ENCODE measurements at regions not wholly inside any gene's neighbourhood (a gene's known extent, or its start where the extent isn't known, plus 50 kb on each side); places are given as distances from the start of the nearest gene placed in this dataset.
A peak's percentile ranks its signal among the peaks of the same experiment; 100 is the strongest.

- Histone ChIP-seq H2BK12ac (ENCODE audit: low read length) (no peak overlapping the region), H3K18ac (ENCODE audit: low read length) (no peak overlapping the region), H3K4me2 (ENCODE audit: low read length) (no peak overlapping the region), H3K27ac (ENCODE audit: low read depth, low read length) (no peak overlapping the region), H4K8ac (ENCODE audit: low read depth, low read length) (no peak overlapping the region), H3K79me2 (ENCODE audit: control insufficient read depth, insufficient read depth, low read length, poor library complexity) (no peaks in the 10 kb centered on the region), H2AK5ac (ENCODE audit: low read length) (no peak overlapping the region), H4K12ac (ENCODE audit: low read depth, low read length) (no peak overlapping the region), H3K79me1 (ENCODE audit: low read length) (no peaks in the 10 kb centered on the region), H3K27me3 (ENCODE audit: insufficient read depth, low read length) (no peaks in the 10 kb centered on the region), H2BK120ac (ENCODE audit: insufficient read depth, low read length, poor library complexity) (no peak overlapping the region), H2BK5ac (ENCODE audit: low read depth, low read length, poor library complexity) (no peak overlapping the region), H3K4ac (ENCODE audit: low read depth, low read length) (no peak overlapping the region), H3K14ac (ENCODE audit: low read length) (no peak overlapping the region), H3K9me3 (ENCODE audit: insufficient read depth, low read depth, low read length) (no peaks in the 10 kb centered on the region), H3K4me3 (ENCODE audit: low read depth, low read length) (no peak overlapping the region), H3K36me3 (ENCODE audit: control insufficient read depth in 1 of 2, insufficient read depth in 2 of 2, low read length in 2 of 2) (no peaks in the 10 kb centered on the region), H4K91ac (ENCODE audit: low read depth, low read length) (no peak overlapping the region), H2AFZ (ENCODE audit: insufficient read depth, low read length, poor library complexity) (no peak overlapping the region), H3K9ac (ENCODE audit: low read length) (no peak overlapping the region), H3K23ac (ENCODE audit: low read length) (no peak overlapping the region), H3K4me1 (ENCODE audit: control insufficient read depth in 1 of 2, insufficient read depth in 2 of 2, low read length in 2 of 2) (no peaks in the 10 kb centered on the region)
- DNase-seq = peak in 1 of 2 donors; percentile 63
These were observed 164.8 kb downstream of the DUSP6 start for GRCh38 chr12:89187507-89187906.

GRCh38 chr12:89185889-89186288 is 166.4 kb downstream of the DUSP6 start:
- Histone ChIP-seq H2AFZ (ENCODE audit: insufficient read depth, low read length, poor library complexity) (no peak overlapping the region), H3K27me3 (ENCODE audit: insufficient read depth, low read length) (no peaks in the 10 kb centered on the region), H3K79me2 (ENCODE audit: control insufficient read depth, insufficient read depth, low read length, poor library complexity) (no peaks in the 10 kb centered on the region), H3K18ac (ENCODE audit: low read length) (no peak overlapping the region), H4K8ac (ENCODE audit: low read depth, low read length) (no peak overlapping the region), H3K9ac (ENCODE audit: low read length) (no peak overlapping the region), H3K23ac (ENCODE audit: low read length) (no peak overlapping the region), H2AK5ac (ENCODE audit: low read length) (no peak overlapping the region), H3K4me1 (ENCODE audit: control insufficient read depth in 1 of 2, insufficient read depth in 2 of 2, low read length in 2 of 2) (no peaks in the 10 kb centered on the region), H3K4me3 (ENCODE audit: low read depth, low read length) (no peak overlapping the region), H3K27ac (ENCODE audit: low read depth, low read length) (no peak overlapping the region), H3K14ac (ENCODE audit: low read length) (no peak overlapping the region), H2BK12ac (ENCODE audit: low read length) (no peak overlapping the region), H3K9me3 (ENCODE audit: insufficient read depth, low read depth, low read length) (no peaks in the 10 kb centered on the region), H3K4ac (ENCODE audit: low read depth, low read length) (no peak overlapping the region), H2BK5ac (ENCODE audit: low read depth, low read length, poor library complexity) (no peak overlapping the region), H3K79me1 (ENCODE audit: low read length) (no peaks in the 10 kb centered on the region), H3K4me2 (ENCODE audit: low read length) (no peak overlapping the region), H4K91ac (ENCODE audit: low read depth, low read length) (no peak overlapping the region), H3K36me3 (ENCODE audit: control insufficient read depth in 1 of 2, insufficient read depth in 2 of 2, low read length in 2 of 2) (no peaks in the 10 kb centered on the region), H2BK120ac (ENCODE audit: insufficient read depth, low read length, poor library complexity) (no peak overlapping the region), H4K12ac (ENCODE audit: low read depth, low read length) (no peak overlapping the region)
- WGBS (ENCODE audit: extremely low coverage, insufficient coverage, insufficient read length) = no CpG with 5 or more reads among the region's 2 CpGs
- peak in 1 of 2 donors; percentile 16 for DNase-seq

GRCh38 chr12:89185181-89185580 is 167.1 kb downstream of the DUSP6 start:
- Histone ChIP-seq H3K14ac (ENCODE audit: low read length) (no peak overlapping the region), H2AFZ (ENCODE audit: insufficient read depth, low read length, poor library complexity) (no peak overlapping the region), H3K18ac (ENCODE audit: low read length) (no peak overlapping the region), H3K79me1 (ENCODE audit: low read length) (no peaks in the 10 kb centered on the region), H3K23ac (ENCODE audit: low read length) (no peak overlapping the region), H3K27ac (ENCODE audit: low read depth, low read length) (no peak overlapping the region), H3K27me3 (ENCODE audit: insufficient read depth, low read length) (no peaks in the 10 kb centered on the region), H2BK120ac (ENCODE audit: insufficient read depth, low read length, poor library complexity) (no peak overlapping the region), H2BK12ac (ENCODE audit: low read length) (no peak overlapping the region), H3K36me3 (ENCODE audit: control insufficient read depth in 1 of 2, insufficient read depth in 2 of 2, low read length in 2 of 2) (no peaks in the 10 kb centered on the region), H2BK5ac (ENCODE audit: low read depth, low read length, poor library complexity) (no peak overlapping the region), H2AK5ac (ENCODE audit: low read length) (no peak overlapping the region), H3K9ac (ENCODE audit: low read length) (no peak overlapping the region), H4K8ac (ENCODE audit: low read depth, low read length) (no peak overlapping the region), H4K12ac (ENCODE audit: low read depth, low read length) (no peak overlapping the region), H3K4me3 (ENCODE audit: low read depth, low read length) (no peak overlapping the region), H3K4ac (ENCODE audit: low read depth, low read length) (no peak overlapping the region), H3K9me3 (ENCODE audit: insufficient read depth, low read depth, low read length) (no peaks in the 10 kb centered on the region), H3K4me1 (ENCODE audit: control insufficient read depth in 1 of 2, insufficient read depth in 2 of 2, low read length in 2 of 2) (no peaks in the 10 kb centered on the region), H3K4me2 (ENCODE audit: low read length) (no peak overlapping the region), H4K91ac (ENCODE audit: low read depth, low read length) (no peak overlapping the region), H3K79me2 (ENCODE audit: control insufficient read depth, insufficient read depth, low read length, poor library complexity) (no peaks in the 10 kb centered on the region)
- no peak for DNase-seq
- WGBS (ENCODE audit: extremely low coverage, insufficient coverage, insufficient read length) = no CpG with 5 or more reads among the region's 3 CpGs

- peak; percentile 14 to 58 for DNase-seq
- no peaks in the 10 kb centered on the region for H3K9me3 ChIP-seq (ENCODE audit: insufficient read depth, low read depth, low read length)
- H3K4me3 ChIP-seq (ENCODE audit: low read depth, low read length) = no peak overlapping the region
- H3K36me3 ChIP-seq (ENCODE audit: control insufficient read depth in 1 of 2, insufficient read depth in 2 of 2, low read length in 2 of 2) = no peaks in the 10 kb centered on the region
- no peaks in the 10 kb centered on the region for H3K79me1 ChIP-seq (ENCODE audit: low read length)
- H3K23ac ChIP-seq (ENCODE audit: low read length) = no peak overlapping the region
- no peak overlapping the region for H3K14ac ChIP-seq (ENCODE audit: low read length)
- no peak overlapping the region for H2AFZ ChIP-seq (ENCODE audit: insufficient read depth, low read length, poor library complexity)
- no peak overlapping the region for H3K4ac ChIP-seq (ENCODE audit: low read depth, low read length)
- H3K27me3 ChIP-seq (ENCODE audit: insufficient read depth, low read length) = no peaks in the 10 kb centered on the region
- H3K4me2 ChIP-seq (ENCODE audit: low read length) = no peak overlapping the region
- no peak overlapping the region for H4K8ac ChIP-seq (ENCODE audit: low read depth, low read length)
- no peak overlapping the region for H3K27ac ChIP-seq (ENCODE audit: low read depth, low read length)
- WGBS (ENCODE audit: extremely low coverage, insufficient coverage, insufficient read length) = 100% methylated on average over 1 of the region's 2 CpGs
- H3K4me1 ChIP-seq (ENCODE audit: control insufficient read depth in 1 of 2, insufficient read depth in 2 of 2, low read length in 2 of 2) = no peaks in the 10 kb centered on the region
- H2BK120ac ChIP-seq (ENCODE audit: insufficient read depth, low read length, poor library complexity) = no peak overlapping the region
- H2BK5ac ChIP-seq (ENCODE audit: low read depth, low read length, poor library complexity) = no peak overlapping the region
- no peaks in the 10 kb centered on the region for H3K79me2 ChIP-seq (ENCODE audit: control insufficient read depth, insufficient read depth, low read length, poor library complexity)
- no peak overlapping the region for H4K91ac ChIP-seq (ENCODE audit: low read depth, low read length)
- no peak overlapping the region for H3K18ac ChIP-seq (ENCODE audit: low read length)
- H2AK5ac ChIP-seq (ENCODE audit: low read length) = no peak overlapping the region
- H2BK12ac ChIP-seq (ENCODE audit: low read length) = no peak overlapping the region
- H4K12ac ChIP-seq (ENCODE audit: low read depth, low read length) = no peak overlapping the region
- H3K9ac ChIP-seq (ENCODE audit: low read length) = no peak overlapping the region
These were observed 168.3 kb downstream of the DUSP6 start for GRCh38 chr12:89183985-89184435.

Data from trophoblast cell (in vitro differentiated cells and primary cell).